IMR-90 (cell line): ENCODE measurements at regions not wholly inside any gene's neighbourhood (a gene's known extent, or its start where the extent isn't known, plus 50 kb on each side); places are given as distances from the start of the nearest gene placed in this dataset.

Experiments used
- ATAC-seq: fragments of 200-7000 bp; cut with Tn5 transposase; 2 replicates; pipeline ENCODE4 v1.9.1; 2020; ENCODE audit warnings: low read depth, mild to moderate bottlenecking, moderate library complexity
- BruUV-seq: library from RNA; stranded (reverse); fragments of 400-500 nt; replicated peaks from 2 replicates; lab custom pipeline; 2021; lab: Mats Ljungman, UMichigan
- CTCF ChIA-PET: fragments of 300-600 bp; formaldehyde crosslinking; extraction: SDS; loops from one replicate; lab custom pipeline; 2021; ENCODE audit warnings: antibody characterized with exemption; lab: Yijun Ruan, JAX
- POLR2A ChIA-PET: fragments of 300-600 bp; sonication (Branson Sonifier 250); formaldehyde crosslinking; loops from one replicate; lab custom pipeline; 2022; ENCODE audit warnings: antibody characterized with exemption; ENCODE audit not compliant: unreplicated experiment; lab: Charles Lee
- DNase-seq: peaks from one replicate; pipeline ENCODE4 v3.0.0; 2013
- H2AFZ ChIP-seq: replicated peaks from 2 replicates; pipeline ENCODE3; 2013; ENCODE audit warnings: low read length, mild to moderate bottlenecking; ENCODE audit not compliant: poor library complexity
- H2AK5ac ChIP-seq: 2 replicates; pipeline ENCODE4 v1.6.1; 2013; ENCODE audit warnings: low read depth, low read length, inconsistent platforms
- H2AK9ac ChIP-seq: replicated peaks from 2 replicates; pipeline ENCODE3; 2013; ENCODE audit warnings: mild to moderate bottlenecking, low read depth, low read length, moderate library complexity; ENCODE audit not compliant: poor library complexity
- H2BK120ac ChIP-seq: 2 replicates; pipeline ENCODE4 v1.6.1; 2013; ENCODE audit warnings: low read depth, low read length, inconsistent platforms
- H2BK15ac ChIP-seq: 3 replicates; pipeline ENCODE4 v1.6.1; 2013; ENCODE audit warnings: low read depth, low read length, inconsistent platforms
- H2BK20ac ChIP-seq: 2 replicates; pipeline ENCODE4 v1.6.1; 2013; ENCODE audit warnings: low read depth, mild to moderate bottlenecking, inconsistent platforms, low read length, moderate library complexity
- H2BK5ac ChIP-seq: 2 replicates; pipeline ENCODE4 v1.6.1; 2013; ENCODE audit warnings: mild to moderate bottlenecking, low read depth, low read length, inconsistent platforms; ENCODE audit not compliant: poor library complexity, severe bottlenecking
- H3K14ac ChIP-seq: replicated peaks from 2 replicates; pipeline ENCODE4 v1.6.1; 2013; ENCODE audit warnings: low read depth, low read length, inconsistent platforms
- H3K18ac ChIP-seq: 2 replicates; pipeline ENCODE4 v1.6.1; 2013; ENCODE audit warnings: low read depth, low read length, control low read depth
- H3K23ac ChIP-seq: 2 replicates; pipeline ENCODE4 v1.6.1; 2013; ENCODE audit warnings: low read depth, low read length, inconsistent platforms
- H3K27ac ChIP-seq: 2 replicates; pipeline ENCODE4 v1.5.1; 2013; ENCODE audit warnings: mild to moderate bottlenecking, control low read depth, low read length; ENCODE audit not compliant: insufficient read depth
- H3K27me3 ChIP-seq: 2 replicates; pipeline ENCODE4 v1.6.1; 2013; ENCODE audit warnings: low read length; ENCODE audit not compliant: control insufficient read depth, insufficient read depth
- H3K36me3 ChIP-seq: 2 replicates; pipeline ENCODE4 v1.6.1; 2013; ENCODE audit warnings: low read length, mixed read lengths; ENCODE audit not compliant: control insufficient read depth, insufficient read depth
- H3K4ac ChIP-seq: 2 replicates; pipeline ENCODE4 v1.6.1; 2013; ENCODE audit warnings: low read depth, low read length, inconsistent platforms
- H3K4me1 ChIP-seq: 2 replicates; pipeline ENCODE4 v1.6.1; 2013; ENCODE audit warnings: low read length, mixed read lengths; ENCODE audit not compliant: control insufficient read depth, insufficient read depth
- H3K4me2 ChIP-seq: 2 replicates; pipeline ENCODE4 v1.6.1; 2013; ENCODE audit warnings: low read depth, mild to moderate bottlenecking, control low read depth, low read length, moderate library complexity
- H3K4me3 ChIP-seq: 2 replicates; pipeline ENCODE4 v1.5.1; 2013; ENCODE audit warnings: low read depth, mild to moderate bottlenecking, control low read depth, low read length, moderate library complexity; ENCODE audit not compliant: insufficient read depth
- H3K56ac ChIP-seq: 2 replicates; pipeline ENCODE4 v1.6.1; 2013; ENCODE audit warnings: low read length, inconsistent platforms; ENCODE audit not compliant: insufficient read depth; ENCODE audit errors: extremely low read depth
- H3K79me1 ChIP-seq, 2 experiments: 2 replicates each; pipeline ENCODE4 v1.6.1; 2013; ENCODE audit warnings: low read length in 2 of 2, inconsistent platforms in 1 of 2, low read depth in 1 of 2
- H3K9ac ChIP-seq: 2 replicates; pipeline ENCODE4 v1.6.1; 2013; ENCODE audit warnings: low read depth, low read length, control low read depth
- H3K9me1 ChIP-seq: 2 replicates; pipeline ENCODE4 v1.6.1; 2013; ENCODE audit warnings: low read length, inconsistent platforms; ENCODE audit not compliant: insufficient read depth
- H3K9me3 ChIP-seq: 2 replicates; pipeline ENCODE4 v1.6.1; 2013; ENCODE audit warnings: low read length; ENCODE audit not compliant: control insufficient read depth, insufficient read depth
- H4K20me1 ChIP-seq: 2 replicates; pipeline ENCODE4 v1.6.1; 2013; ENCODE audit warnings: low read length, inconsistent platforms; ENCODE audit not compliant: insufficient read depth
- H4K5ac ChIP-seq: 2 replicates; pipeline ENCODE4 v1.6.1; 2013; ENCODE audit warnings: mild to moderate bottlenecking, low read depth, low read length, control low read depth
- H4K8ac ChIP-seq, 2 experiments: 2 replicates each; pipeline ENCODE4 v1.6.1; 2013; ENCODE audit warnings: low read depth in 2 of 2, low read length in 2 of 2, control low read depth in 1 of 2, inconsistent platforms in 1 of 2
- H4K91ac ChIP-seq: 2 replicates; pipeline ENCODE4 v1.6.1; 2013; ENCODE audit warnings: low read depth, low read length, inconsistent platforms; ENCODE audit not compliant: insufficient read depth
- BHLHE40 ChIP-seq: fragments of 150-350 bp; IDR thresholded peaks from 2 replicates; pipeline ENCODE4 v1.6.1; 2016; ENCODE audit warnings: mild to moderate bottlenecking, low read depth, low read length
- CEBPB ChIP-seq: IDR thresholded peaks from 2 replicates; pipeline ENCODE4 v1.6.1; 2012; ENCODE audit warnings: low read depth, low read length, improper control_type of control experiment
- CHD1 ChIP-seq: IDR thresholded peaks from 2 replicates; pipeline ENCODE4 v1.6.1; 2012; ENCODE audit warnings: low read depth, low read length, improper control_type of control experiment
- CTCF ChIP-seq: conservative IDR thresholded peaks from 2 replicates; pipeline ENCODE4 v1.5.1; 2012; ENCODE audit warnings: mild to moderate bottlenecking, low read depth, low read length, improper control_type of control experiment
- ELK1 ChIP-seq: fragments of 150-350 bp; IDR thresholded peaks from 2 replicates; pipeline ENCODE4 v1.6.1; 2016; ENCODE audit warnings: low read depth, mild to moderate bottlenecking, low read length, moderate library complexity, borderline replicate concordance
- FOS ChIP-seq: fragments of 150-350 bp; IDR thresholded peaks from 2 replicates; pipeline ENCODE4 v1.6.1; 2016; ENCODE audit warnings: low read depth, low read length
- MAFK ChIP-seq: IDR thresholded peaks from 2 replicates; pipeline ENCODE4 v1.6.1; 2012; ENCODE audit warnings: low read depth, low read length, improper control_type of control experiment
- MAZ ChIP-seq: IDR thresholded peaks from 2 replicates; pipeline ENCODE4 v1.6.1; 2012; ENCODE audit warnings: low read depth, mild to moderate bottlenecking, low read length, improper control_type of control experiment, moderate library complexity, borderline replicate concordance
- MXI1 ChIP-seq: IDR thresholded peaks from 2 replicates; pipeline ENCODE4 v1.6.1; 2012; ENCODE audit warnings: low read depth, mild to moderate bottlenecking, low read length, moderate library complexity, borderline replicate concordance
- NFE2L2 ChIP-seq: fragments of 150-350 bp; IDR thresholded peaks from 2 replicates; pipeline ENCODE4 v1.6.1; 2016; ENCODE audit warnings: low read depth, mild to moderate bottlenecking, low read length
- POLR2A ChIP-seq: IDR thresholded peaks from 2 replicates; pipeline ENCODE4 v1.6.1; 2012; ENCODE audit warnings: mild to moderate bottlenecking, low read depth, low read length
- RAD21 ChIP-seq: IDR thresholded peaks from 2 replicates; pipeline ENCODE4 v1.6.1; 2012; ENCODE audit warnings: low read length, improper control_type of control experiment
- RCOR1 ChIP-seq: IDR thresholded peaks from 2 replicates; pipeline ENCODE4 v1.6.1; 2012; ENCODE audit warnings: mild to moderate bottlenecking, low read length, improper control_type of control experiment; ENCODE audit not compliant: insufficient replicate concordance
- RFX5 ChIP-seq: IDR thresholded peaks from 2 replicates; pipeline ENCODE4 v1.8.0; 2012; ENCODE audit warnings: low read depth, mild to moderate bottlenecking, low read length, moderate library complexity
- SMC3 ChIP-seq: fragments of 150-350 bp; IDR thresholded peaks from 2 replicates; pipeline ENCODE4 v1.6.1; 2016; ENCODE audit warnings: low read depth, mild to moderate bottlenecking, antibody characterized with exemption, low read length, moderate library complexity
- USF2 ChIP-seq: fragments of 150-350 bp; IDR thresholded peaks from 2 replicates; pipeline ENCODE4 v1.6.1; 2017; ENCODE audit warnings: mild to moderate bottlenecking, antibody characterized with exemption, low read length, low read depth
- WGBS, 2 experiments: methylation state at CpG; one replicate each; pipeline versions ENCODE4 v1.1.5 to v1.1.7; 2013; ENCODE audit warnings: missing lambda C conversion rate in 2 of 2; ENCODE audit not compliant: insufficient read length in 1 of 2; ENCODE audit errors: extremely low coverage in 2 of 2; 5-methylcytosine and 5-hydroxymethylcytosine counted together
- dilution Hi-C: fragments of 300-500 bp; cut with HindIII; formaldehyde crosslinking; loops from one replicate; pipeline ENCODE4 v1.14.3; 2018; ENCODE audit warnings: low sequenced_read_pairs; ENCODE audit not compliant: unreplicated experiment
- in situ Hi-C: fragments of 300-500 bp; cut with MboI; formaldehyde crosslinking; loops from 3 replicates; pipeline ENCODE4 v1.14.3; 2019; ENCODE audit warnings: low sequenced_read_pairs, inconsistent platforms, mixed read lengths
- intact Hi-C: fragments of 100-400 bp; cut with micrococcal nuclease; formaldehyde crosslinking; loops from 2 replicates; pipeline ENCODE4 v1.10.0; 2022

GRCh38 chr14:85180876-85181275, 349.1 kb upstream of the FLRT2 start:
- Histone ChIP-seq H3K14ac (no peak overlapping the region), H4K5ac (no peak overlapping the region), H3K4ac (no peak overlapping the region), H3K56ac (no peak overlapping the region), H3K4me2 (no peak overlapping the region), H2AFZ (no peak overlapping the region), H3K9me1 (no peaks in the 10 kb centered on the region), H4K91ac (no peak overlapping the region), H2BK5ac (no peak overlapping the region), H4K8ac (no peak overlapping the region), H3K18ac (no peak overlapping the region), H2AK5ac (no peak overlapping the region), H3K4me3 (no peak overlapping the region), H2BK15ac (no peak overlapping the region), H3K27me3 (no peaks in the 10 kb centered on the region), H2AK9ac (no peak overlapping the region), H3K23ac (no peak overlapping the region), H3K79me1 (no peaks in the 10 kb centered on the region), H3K36me3 (no peaks in the 10 kb centered on the region), H2BK120ac (no peak overlapping the region), H3K9ac (no peak overlapping the region), H3K27ac (no peak overlapping the region), H3K4me1 (no peaks in the 10 kb centered on the region), H3K9me3 (no peaks in the 10 kb centered on the region), H2BK20ac (no peak overlapping the region), H4K20me1 (no peaks in the 10 kb centered on the region)
- ChIA-PET CTCF (no interaction called here), POLR2A (interaction anchor here (0.7 kb wide), 1 partner anchor 168 kb away, joined by 3 read pairs; no protein-coding TSS in a partner anchor)
- in situ Hi-C loops (no loop called here), intact Hi-C loops (no loop called here), dilution Hi-C loops (no loop called here)
- TF ChIP-seq CTCF (no peak), POLR2A (no peak), MAZ (no peak), ELK1 (no peak), CEBPB (no peak), CHD1 (no peak), BHLHE40 (no peak), FOS (no peak), RFX5 (no peak), MAFK (no peak), USF2 (no peak), MXI1 (no peak), RAD21 (no peak), RCOR1 (no peak), NFE2L2 (no peak), SMC3 (no peak)
- no TSS peak for BruUV-seq
- DNase-seq (no peak), ATAC-seq (no peak)
- WGBS, 2 experiments: 57% methylated on average over 1 of the region's 1 CpG; no CpG with 5 or more reads in 1 of the 2 experiments
